ENCODE measurements at regions not wholly inside any gene's neighbourhood (a gene's known extent, or its start where the extent isn't known, plus 50 kb on each side); places are given as distances from the start of the nearest gene placed in this dataset.

GRCh38 chr6:118718903-118719302 is 67.5 kb upstream of the CEP85L start:
- Histone ChIP-seq H3K4ac (replicated peaks; ENCODE audit: insufficient read length, low read depth, low read length) (no peak overlapping the region), H4K91ac (replicated peaks; ENCODE audit: insufficient read length, low read length) (no peak overlapping the region), H4K20me1 (replicated peaks in 1 of 2; ENCODE audit: control insufficient read depth in 1 of 2, insufficient read depth in 2 of 2, low read length in 2 of 2) (no peaks in the 10 kb centered on the region), H3K9ac (replicated peaks in 1 of 4; ENCODE audit: extremely low read depth in 1 of 4, low read depth in 3 of 4, low read length in 3 of 4) (no peak overlapping the region), H3K9me3 (ENCODE audit: insufficient read depth in 2 of 2, low read depth in 1 of 2, low read length in 1 of 2) (no peaks in the 10 kb centered on the region), H2BK12ac (ENCODE audit: low read depth, low read length) (no peak overlapping the region), H2BK20ac (ENCODE audit: low read length) (no peak overlapping the region), H3K4me1 (replicated peaks in 1 of 4; ENCODE audit: control insufficient read depth in 3 of 4, insufficient read depth in 4 of 4, low read length in 3 of 4) (peaks cover 0 to 3% (median 0%) of the 10 kb centered on the region in 4 experiments; a peak in 1 of 7 replicates), H3K4me3 (ENCODE audit: extremely low read depth in 1 of 4, insufficient read depth in 2 of 4, low read depth in 3 of 4, low read length in 4 of 4) (no peak overlapping the region), H2AK5ac (ENCODE audit: low read depth, low read length) (no peak overlapping the region), H3K23me2 (ENCODE audit: low read depth, low read length) (no peaks in the 10 kb centered on the region), H3K36me3 (ENCODE audit: control insufficient read depth in 2 of 4, insufficient read depth in 4 of 4, low read length in 3 of 4) (no peaks in the 10 kb centered on the region), H3K27ac (ENCODE audit: low read depth, low read length) (no peak overlapping the region), H3K79me1 (ENCODE audit: low read depth, low read length) (no peaks in the 10 kb centered on the region), H2BK5ac (ENCODE audit: low read depth, low read length) (no peak overlapping the region), H3K27me3 (replicated peaks in 1 of 4; ENCODE audit: control insufficient read depth in 3 of 4, extremely low read depth in 1 of 4, insufficient read depth in 3 of 4, low read length in 3 of 4) (no peaks in the 10 kb centered on the region; a peak in 1 of 7 replicates), H3K79me2 (ENCODE audit: control insufficient read depth in 1 of 2, insufficient read depth in 2 of 2, low read length in 2 of 2) (no peaks in the 10 kb centered on the region), H2AFZ (ENCODE audit: low read length) (no peak overlapping the region; the same call in 1 of the 2 replicates), H3K18ac (ENCODE audit: extremely low read depth, low read length) (no peak overlapping the region), H2BK15ac (ENCODE audit: low read length) (no peak overlapping the region), H3K14ac (ENCODE audit: insufficient read length) (no peak overlapping the region), H3K4me2 (ENCODE audit: insufficient read depth in 1 of 2, low read depth in 2 of 2, low read length in 2 of 2) (no peak overlapping the region), H4K5ac (ENCODE audit: insufficient read length, low read depth, low read length) (no peak overlapping the region), H2BK120ac (replicated peaks; ENCODE audit: low read depth, low read length) (no peak overlapping the region), H4K8ac (ENCODE audit: extremely low read depth, insufficient read depth, low read length) (no peak overlapping the region), H3K23ac (ENCODE audit: insufficient read length) (no peak overlapping the region), H3K56ac (replicated peaks; ENCODE audit: insufficient read length, low read depth, low read length) (no peak overlapping the region)
- no peak for DNase-seq (ENCODE audit: low read depth in 1 of 2, low spot score in 2 of 2)
- POLR2A ChIA-PET (ENCODE audit: partially characterized antibody) = no interaction called here
- FAIRE-seq = no peak
- CTCF ChIA-PET (ENCODE audit: partially characterized antibody) = no interaction called here
- 94% methylated on average over 7 of the region's 7 CpGs; no CpG with 5 or more reads in 1 of the 2 experiments for WGBS, 2 experiments (ENCODE audit: extremely low coverage in 1 of 2, insufficient coverage in 1 of 2, insufficient read length in 1 of 2, insufficient replicate concordance in 2 of 2, low coverage in 1 of 2, low lambda C conversion rate in 2 of 2, missing lambda C conversion rate in 1 of 2)
- TF ChIP-seq SUZ12 (IDR thresholded peaks at IDR 0.05; ENCODE audit: low read length) (no peak), MAX (IDR thresholded peaks at IDR 0.05) (no peak), SIX5 (IDR thresholded peaks at IDR 0.05; ENCODE audit: low read depth, low read length) (no peak), POLR2AphosphoS5 (IDR thresholded peaks at IDR 0.05; ENCODE audit: low read depth, low read length) (no peak), KDM4A (IDR thresholded peaks at IDR 0.05; ENCODE audit: low read depth, low read length, severe bottlenecking) (no peak)

Data from H1 (cell line).